ENCODE measurements at regions not wholly inside any gene's neighbourhood (a gene's known extent, or its start where the extent isn't known, plus 50 kb on each side); places are given as distances from the start of the nearest gene placed in this dataset.

GRCh38 chr6:71810880-71811279, 75.5 kb upstream of the RIMS1 start:
- Histone ChIP-seq H3K23ac (ENCODE audit: insufficient read length, low read depth, low read length) (no peak overlapping the region), H4K8ac (replicated peaks; ENCODE audit: insufficient read length, low read depth, low read length) (no peak overlapping the region), H3K9ac (ENCODE audit: extremely low read depth, insufficient read length, low read length) (no peak overlapping the region), H4K20me1 (ENCODE audit: control insufficient read depth, insufficient read depth, insufficient read length) (no peaks in the 10 kb centered on the region), H2BK120ac (ENCODE audit: low read depth, low read length, poor library complexity, severe bottlenecking) (no peak overlapping the region), H3K18ac (ENCODE audit: insufficient read length, low read depth, low read length) (no peak overlapping the region), H3K4me2 (ENCODE audit: insufficient read depth, insufficient read length, low read length) (no peak overlapping the region), H3K4ac (ENCODE audit: low read depth, low read length) (no peak overlapping the region), H3K27me3 (ENCODE audit: insufficient read depth, low read length) (no peaks in the 10 kb centered on the region), H2BK20ac (ENCODE audit: low read depth, low read length, poor library complexity, severe bottlenecking) (no peak overlapping the region), H3K27ac (ENCODE audit: insufficient read length, low read depth, low read length) (no peak overlapping the region), H2BK5ac (ENCODE audit: insufficient read length, low read length) (no peak overlapping the region), H2BK12ac (ENCODE audit: insufficient read length, low read depth, low read length) (no peak overlapping the region), H3K56ac (ENCODE audit: insufficient read length, low read depth, low read length) (no peak overlapping the region), H2AFZ (ENCODE audit: low read length) (no peak overlapping the region), H3K79me2 (ENCODE audit: insufficient read depth, low read length) (no peaks in the 10 kb centered on the region), H3T11ph (ENCODE audit: low read length) (no peak overlapping the region), H3K9me3 (ENCODE audit: control insufficient read depth, low read depth, low read length) (no peaks in the 10 kb centered on the region), H2BK15ac (ENCODE audit: low read depth, low read length) (no peak overlapping the region), H3K23me2 (ENCODE audit: insufficient read length, low read depth, low read length, poor library complexity, severe bottlenecking) (no peaks in the 10 kb centered on the region), H4K5ac (ENCODE audit: insufficient read length, low read depth, low read length) (no peak overlapping the region), H4K91ac (ENCODE audit: insufficient read length, low read depth, low read length) (no peak overlapping the region), H3K79me1 (ENCODE audit: insufficient read depth, low read depth, low read length, poor library complexity, severe bottlenecking) (no peaks in the 10 kb centered on the region), H2AK5ac (ENCODE audit: insufficient read length, low read length) (no peak overlapping the region), H3K14ac (ENCODE audit: insufficient read depth, low read length) (no peak overlapping the region), H3K4me1 (ENCODE audit: insufficient read depth, low read length) (no peaks in the 10 kb centered on the region)
- H3K27ac Mint-ChIP-seq, result no peak overlapping the region
- H3K4me1 Mint-ChIP-seq, result no peaks in the 10 kb centered on the region
- no peak for DNase-seq
- no CpG with 5 or more reads among the region's 1 CpG for WGBS (ENCODE audit: extremely low coverage, insufficient read length, low lambda C conversion rate)
- H3K27me3 Mint-ChIP-seq (ENCODE audit: low read depth), result no peaks in the 10 kb centered on the region
- H3K9me3 Mint-ChIP-seq, result peaks cover 31 to 38% of the 10 kb centered on the region in 2 experiments
- no peak overlapping the region for H3K4me3 Mint-ChIP-seq
- TF ChIP-seq CTCF (conservative IDR thresholded peaks at IDR 0.05), result no peak
- peaks cover 6 to 23% (median 18%) of the 10 kb centered on the region in 3 experiments; a peak in 6 of 7 replicates for H3K36me3 Mint-ChIP-seq (ENCODE audit: insufficient read depth in 1 of 3, low read depth in 3 of 3)
